HCT116 (cell line): ENCODE measurements at regions not wholly inside any gene's neighbourhood (a gene's known extent, or its start where the extent isn't known, plus 50 kb on each side); places are given as distances from the start of the nearest gene placed in this dataset.

Experiments used
- ATAC-seq: fragments of 200-7000 bp; cut with Tn5 transposase; 2 replicates; pipeline ENCODE4 v1.9.1; 2020; ENCODE audit warnings: mild to moderate bottlenecking, moderate library complexity
- BruUV-seq: library from RNA; stranded (reverse); fragments of 400-500 nt; replicated peaks from 2 replicates; lab custom pipeline; 2021; lab: Mats Ljungman, UMichigan
- CTCF ChIA-PET: fragments of 300-600 bp; sonication (Branson Sonifier 250); formaldehyde crosslinking; loops from one replicate; lab custom pipeline; 2021; ENCODE audit warnings: antibody characterized with exemption; lab: Charles Lee
- POLR2A ChIA-PET: fragments of 300-600, 350-600 bp; sonication (Branson Sonifier 250); formaldehyde crosslinking; loops from one replicate; lab custom pipeline; 2021; ENCODE audit warnings: antibody characterized with exemption; lab: Charles Lee
- RAD21 ChIA-PET, 2 experiments: fragments of 300-600 bp; sonication (Branson Sonifier 250); formaldehyde crosslinking; loops; one replicate each; lab custom pipeline; 2023; ENCODE audit warnings: low total read pairs in 2 of 2; ENCODE audit not compliant: uncharacterized antibody in 2 of 2, unreplicated experiment in 2 of 2, low non-redundant PET in 1 of 2; lab: Charles Lee
- DNase-seq: peaks from one replicate; pipeline ENCODE4 v3.0.0-alpha.2; 2010; ENCODE audit warnings: low read depth, low spot score
- H2AFZ ChIP-seq: fragments of 200-600 bp; shearing (Covaris generic), sonication (generic); 2 replicates; pipeline ENCODE4 v1.6.1; 2017; ENCODE audit warnings: low read depth, mixed run types, mixed read lengths, antibody characterized with exemption, low read length; ENCODE audit not compliant: poor library complexity, severe bottlenecking
- H3K27ac ChIP-seq: 2 replicates; pipeline ENCODE4 v1.5.1; 2012; ENCODE audit warnings: low read depth, low read length
- H3K27me3 ChIP-seq: fragments of 200-600 bp; sonication (generic); 2 replicates; pipeline ENCODE4 v1.6.1; 2016; ENCODE audit warnings: mixed run types, low read length, mixed read lengths; ENCODE audit not compliant: insufficient read depth
- H3K36me3 ChIP-seq, 2 experiments: fragments of 200-500 bp in 1 of 2; fragments of 200-600 bp in 1 of 2; sonication (Bioruptor generic) in 1 of 2; sonication (generic) in 1 of 2; 2 replicates each; pipeline versions ENCODE4 v1.5.1 to v1.6.1; 2014 to 2016; ENCODE audit warnings: low read length in 2 of 2, inconsistent platforms in 1 of 2, mixed read lengths in 1 of 2, mixed run types in 1 of 2; ENCODE audit not compliant: insufficient read depth in 2 of 2, control insufficient read depth in 1 of 2
- H3K4me1 ChIP-seq, 2 experiments: fragments of 200-600 bp in 1 of 2; sonication (generic) in 1 of 2; 2 replicates each; pipeline versions ENCODE4 v1.5.1 to v1.6.1; 2012 to 2017; ENCODE audit warnings: low read length in 2 of 2, inconsistent platforms in 1 of 2, mild to moderate bottlenecking in 1 of 2, mixed read lengths in 1 of 2, mixed run types in 1 of 2, moderate library complexity in 1 of 2; ENCODE audit not compliant: insufficient read depth in 2 of 2, control insufficient read depth in 1 of 2
- H3K4me2 ChIP-seq: fragments of 200-600 bp; sonication (generic); 2 replicates; pipeline ENCODE4 v1.6.1; 2017; ENCODE audit warnings: mixed run types, low read length, mixed read lengths
- H3K4me3 ChIP-seq, 2 experiments: fragments of 200-600 bp in 1 of 2; sonication (generic) in 1 of 2; replicated peaks in 1 of 2; 2 replicates each; pipeline ENCODE4 v1.5.1; 2011 to 2016; ENCODE audit warnings: low read length in 2 of 2, control low read depth in 1 of 2, low read depth in 1 of 2, mild to moderate bottlenecking in 1 of 2, mixed read lengths in 1 of 2, mixed run types in 1 of 2
- H3K79me2 ChIP-seq: fragments of 200-600 bp; sonication (generic); 2 replicates; pipeline ENCODE4 v1.6.1; 2017; ENCODE audit warnings: mild to moderate bottlenecking, mixed run types, low read length, moderate library complexity, mixed read lengths; ENCODE audit not compliant: insufficient read depth
- H3K9ac ChIP-seq: fragments of 200-600 bp; sonication (generic); 2 replicates; pipeline ENCODE4 v1.6.1; 2016; ENCODE audit warnings: low read length, mixed read lengths
- H3K9me2 ChIP-seq: fragments of 200-600 bp; sonication (generic), shearing (Covaris generic); 2 replicates; pipeline ENCODE4 v1.6.1; 2017; ENCODE audit warnings: mixed run types, mild to moderate bottlenecking, moderate library complexity; ENCODE audit not compliant: insufficient read depth
- H3K9me3 ChIP-seq, 2 experiments: fragments of 200-500 bp in 1 of 2; fragments of 200-600 bp in 1 of 2; sonication (Bioruptor generic) in 1 of 2; sonication (generic) in 1 of 2; 2 replicates each; pipeline ENCODE4 v1.6.1; 2014 to 2017; ENCODE audit warnings: low read length in 2 of 2, mixed read lengths in 2 of 2, inconsistent platforms in 1 of 2, low read depth in 1 of 2, mild to moderate bottlenecking in 1 of 2, mixed run types in 1 of 2, moderate library complexity in 1 of 2; ENCODE audit not compliant: control insufficient read depth in 1 of 2, insufficient read depth in 1 of 2
- H4K20me1 ChIP-seq: fragments of 200-600 bp; sonication (generic), shearing (Covaris generic); 2 replicates; pipeline ENCODE4 v1.6.1; 2017; ENCODE audit warnings: mixed run types, mild to moderate bottlenecking, moderate library complexity; ENCODE audit not compliant: insufficient read depth
- CEBPB ChIP-seq: IDR thresholded peaks from 2 replicates; pipeline ENCODE4 v1.6.1; 2012; ENCODE audit warnings: low read depth
- EGR1 ChIP-seq: IDR thresholded peaks from 2 replicates; pipeline ENCODE4 v1.6.1; 2012; ENCODE audit warnings: low read depth
- EZH2 ChIP-seq: fragments of 200-600 bp; sonication (generic); IDR thresholded peaks from 2 replicates; pipeline ENCODE4 v1.6.1; 2017; ENCODE audit warnings: antibody characterized with exemption, mixed run types
- EZH2phosphoT487 ChIP-seq: fragments of 200-600 bp; IDR thresholded peaks from 2 replicates; pipeline ENCODE4 v1.6.1; 2018; ENCODE audit warnings: antibody characterized with exemption, borderline replicate concordance
- FOSL1 ChIP-seq: IDR thresholded peaks from 2 replicates; pipeline ENCODE4 v1.6.1; 2012; ENCODE audit warnings: low read depth
- RAD21 ChIP-seq: IDR thresholded peaks from 2 replicates; pipeline ENCODE4 v1.6.1; 2012; ENCODE audit warnings: low read depth, mild to moderate bottlenecking
- SIN3A ChIP-seq: IDR thresholded peaks from 2 replicates; pipeline ENCODE4 v1.6.1; 2012; ENCODE audit warnings: low read depth
- TCF7L2 ChIP-seq: IDR thresholded peaks from 2 replicates; pipeline ENCODE4 v1.7.0; 2011; ENCODE audit warnings: borderline replicate concordance, inconsistent platforms; ENCODE audit not compliant: insufficient read depth, insufficient read length; ENCODE audit errors: extremely low read depth
- intact Hi-C: fragments of 100-400 bp; cut with micrococcal nuclease; formaldehyde crosslinking; loops from 2 replicates; pipeline ENCODE4 v1.10.0; 2022
- TF ChIP-seq, protein P1 (sequence below): IDR thresholded peaks from 2 replicates; pipeline ENCODE4 v1.6.1; 2012; ENCODE audit warnings: low read depth
- TF ChIP-seq, protein P2 (sequence below), 3 experiments: fragments of 200-600 bp in 1 of 3; sonication (generic) in 1 of 3; IDR thresholded peaks in 2 of 3; conservative IDR thresholded peaks in 1 of 3; 2 replicates each; pipeline ENCODE4 v1.5.1; 2012 to 2017; ENCODE audit warnings: low read depth in 2 of 3, low read length in 2 of 3, antibody characterized with exemption in 1 of 3, borderline replicate concordance in 1 of 3, control low read depth in 1 of 3, mild to moderate bottlenecking in 1 of 3, mixed read lengths in 1 of 3, mixed run types in 1 of 3, moderate library complexity in 1 of 3; ENCODE audit not compliant: insufficient read depth in 1 of 3

- no peaks in the 10 kb centered on the region for H3K36me3 ChIP-seq
Observed at GRCh38 chr2:238649936-238650518, 197.9 kb upstream of the TWIST2 start.

More at GRCh38 chr2:238649936-238650518, 197.9 kb upstream of the TWIST2 start:
- no peaks in the 10 kb centered on the region for H3K79me2 ChIP-seq
- no peak overlapping the region for H3K9ac ChIP-seq
- ChIA-PET RAD21 (no interaction called here), CTCF (no interaction called here), POLR2A (no interaction called here)
- H2AFZ ChIP-seq, result no peak overlapping the region
- H3K27ac ChIP-seq, result no peak overlapping the region
- H3K4me1 ChIP-seq, result peaks cover 0 to 2% of the 10 kb centered on the region in 2 experiments; a peak in 1 of 4 replicates
- H4K20me1 ChIP-seq, result no peaks in the 10 kb centered on the region
- BruUV-seq, result no TSS peak
- H3K27me3 ChIP-seq, result no peaks in the 10 kb centered on the region
- DNase-seq (no peak), ATAC-seq (no peak)
- intact Hi-C loops, result no loop called here
- H3K9me2 ChIP-seq, result no peaks in the 10 kb centered on the region
- H3K4me3 ChIP-seq, result no peak overlapping the region
- no peak overlapping the region for H3K4me2 ChIP-seq
- TF ChIP-seq SIN3A (no peak), EZH2phosphoT487 (no peak), EGR1 (no peak), RAD21 (no peak), FOSL1 (no peak), EZH2 (no peak), TCF7L2 (no peak), CEBPB (no peak)
- TF ChIP-seq, protein P1, sequence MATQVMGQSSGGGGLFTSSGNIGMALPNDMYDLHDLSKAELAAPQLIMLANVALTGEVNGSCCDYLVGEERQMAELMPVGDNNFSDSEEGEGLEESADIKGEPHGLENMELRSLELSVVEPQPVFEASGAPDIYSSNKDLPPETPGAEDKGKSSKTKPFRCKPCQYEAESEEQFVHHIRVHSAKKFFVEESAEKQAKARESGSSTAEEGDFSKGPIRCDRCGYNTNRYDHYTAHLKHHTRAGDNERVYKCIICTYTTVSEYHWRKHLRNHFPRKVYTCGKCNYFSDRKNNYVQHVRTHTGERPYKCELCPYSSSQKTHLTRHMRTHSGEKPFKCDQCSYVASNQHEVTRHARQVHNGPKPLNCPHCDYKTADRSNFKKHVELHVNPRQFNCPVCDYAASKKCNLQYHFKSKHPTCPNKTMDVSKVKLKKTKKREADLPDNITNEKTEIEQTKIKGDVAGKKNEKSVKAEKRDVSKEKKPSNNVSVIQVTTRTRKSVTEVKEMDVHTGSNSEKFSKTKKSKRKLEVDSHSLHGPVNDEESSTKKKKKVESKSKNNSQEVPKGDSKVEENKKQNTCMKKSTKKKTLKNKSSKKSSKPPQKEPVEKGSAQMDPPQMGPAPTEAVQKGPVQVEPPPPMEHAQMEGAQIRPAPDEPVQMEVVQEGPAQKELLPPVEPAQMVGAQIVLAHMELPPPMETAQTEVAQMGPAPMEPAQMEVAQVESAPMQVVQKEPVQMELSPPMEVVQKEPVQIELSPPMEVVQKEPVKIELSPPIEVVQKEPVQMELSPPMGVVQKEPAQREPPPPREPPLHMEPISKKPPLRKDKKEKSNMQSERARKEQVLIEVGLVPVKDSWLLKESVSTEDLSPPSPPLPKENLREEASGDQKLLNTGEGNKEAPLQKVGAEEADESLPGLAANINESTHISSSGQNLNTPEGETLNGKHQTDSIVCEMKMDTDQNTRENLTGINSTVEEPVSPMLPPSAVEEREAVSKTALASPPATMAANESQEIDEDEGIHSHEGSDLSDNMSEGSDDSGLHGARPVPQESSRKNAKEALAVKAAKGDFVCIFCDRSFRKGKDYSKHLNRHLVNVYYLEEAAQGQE, result no peak
- TF ChIP-seq, protein P2, sequence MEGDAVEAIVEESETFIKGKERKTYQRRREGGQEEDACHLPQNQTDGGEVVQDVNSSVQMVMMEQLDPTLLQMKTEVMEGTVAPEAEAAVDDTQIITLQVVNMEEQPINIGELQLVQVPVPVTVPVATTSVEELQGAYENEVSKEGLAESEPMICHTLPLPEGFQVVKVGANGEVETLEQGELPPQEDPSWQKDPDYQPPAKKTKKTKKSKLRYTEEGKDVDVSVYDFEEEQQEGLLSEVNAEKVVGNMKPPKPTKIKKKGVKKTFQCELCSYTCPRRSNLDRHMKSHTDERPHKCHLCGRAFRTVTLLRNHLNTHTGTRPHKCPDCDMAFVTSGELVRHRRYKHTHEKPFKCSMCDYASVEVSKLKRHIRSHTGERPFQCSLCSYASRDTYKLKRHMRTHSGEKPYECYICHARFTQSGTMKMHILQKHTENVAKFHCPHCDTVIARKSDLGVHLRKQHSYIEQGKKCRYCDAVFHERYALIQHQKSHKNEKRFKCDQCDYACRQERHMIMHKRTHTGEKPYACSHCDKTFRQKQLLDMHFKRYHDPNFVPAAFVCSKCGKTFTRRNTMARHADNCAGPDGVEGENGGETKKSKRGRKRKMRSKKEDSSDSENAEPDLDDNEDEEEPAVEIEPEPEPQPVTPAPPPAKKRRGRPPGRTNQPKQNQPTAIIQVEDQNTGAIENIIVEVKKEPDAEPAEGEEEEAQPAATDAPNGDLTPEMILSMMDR (IDR thresholded peaks at IDR 0.05 in 2 of 3, conservative IDR thresholded peaks at IDR 0.05 in 1 of 3; ENCODE audit: borderline replicate concordance in 1 of 3, insufficient read depth in 1 of 3, low read depth in 2 of 3, low read length in 2 of 3), result no peak
- TF ChIP-seq, all 23 proteins: peak for 0
- no peaks in the 10 kb centered on the region for H3K9me3 ChIP-seq
